HEK293T (cell line): ENCODE measurements at regions not wholly inside any gene's neighbourhood (a gene's known extent, or its start where the extent isn't known, plus 50 kb on each side); places are given as distances from the start of the nearest gene placed in this dataset.

Source experiments
- CTCF ChIA-PET: fragments of 350-600 bp; formaldehyde crosslinking; extraction: SDS; loops from one replicate; lab custom pipeline; 2021; ENCODE audit warnings: antibody characterized with exemption, inconsistent platforms; lab: Yijun Ruan, JAX
- POLR2A ChIA-PET: fragments of 350-600 bp; formaldehyde crosslinking; extraction: SDS; loops from one replicate; lab custom pipeline; 2020; ENCODE audit warnings: antibody characterized with exemption, inconsistent platforms; lab: Yijun Ruan, JAX
- DNase-seq: peaks from one replicate; pipeline ENCODE4 v3.0.0; 2012; ENCODE audit warnings: mixed read lengths; ENCODE audit errors: extremely low spot score
- ARNT ChIP-seq: fragments of 450-650 bp; IDR thresholded peaks from 2 replicates; pipeline ENCODE4 v1.6.1; 2017; ENCODE audit warnings: mild to moderate bottlenecking
- BHLHE40 ChIP-seq: fragments of 450-650 bp; IDR thresholded peaks from 2 replicates; pipeline ENCODE4 v1.6.1; 2016; ENCODE audit warnings: mild to moderate bottlenecking, moderate library complexity, borderline replicate concordance
- CTBP1 ChIP-seq: fragments of 450-650 bp; IDR thresholded peaks from 2 replicates; pipeline ENCODE4 v1.6.1; 2016; ENCODE audit warnings: borderline replicate concordance
- ELF4 ChIP-seq: fragments of 450-650 bp; IDR thresholded peaks from 2 replicates; pipeline ENCODE4 v1.6.1; 2017; ENCODE audit warnings: antibody characterized with exemption
- FOXA1 ChIP-seq: fragments of 450-650 bp; IDR thresholded peaks from 2 replicates; pipeline ENCODE4 v1.6.1; 2016; ENCODE audit warnings: mild to moderate bottlenecking
- FOXK2 ChIP-seq: fragments of 450-650 bp; IDR thresholded peaks from 2 replicates; pipeline ENCODE4 v1.6.1; 2016; ENCODE audit warnings: mild to moderate bottlenecking
- FOXM1 ChIP-seq: fragments of 450-650 bp; IDR thresholded peaks from 2 replicates; pipeline ENCODE4 v1.6.1; 2017; ENCODE audit warnings: mild to moderate bottlenecking, borderline replicate concordance
- HDGF ChIP-seq: fragments of 450-650 bp; IDR thresholded peaks from 2 replicates; pipeline ENCODE4 v1.6.1; 2017; ENCODE audit warnings: antibody characterized with exemption, borderline replicate concordance
- L3MBTL2 ChIP-seq: fragments of 450-650 bp; conservative IDR thresholded peaks from 2 replicates; pipeline ENCODE4 v1.6.1; 2016; ENCODE audit warnings: mild to moderate bottlenecking
- LEF1 ChIP-seq: fragments of 450-650 bp; IDR thresholded peaks from 2 replicates; pipeline ENCODE4 v1.6.1; 2017; ENCODE audit warnings: mild to moderate bottlenecking, borderline replicate concordance
- NFRKB ChIP-seq: fragments of 450-650 bp; IDR thresholded peaks from 2 replicates; pipeline ENCODE4 v1.6.1; 2016; ENCODE audit warnings: mild to moderate bottlenecking, moderate library complexity
- PKNOX1 ChIP-seq: fragments of 450-650 bp; IDR thresholded peaks from 2 replicates; pipeline ENCODE4 v1.6.1; 2016
- SP1 ChIP-seq: fragments of 450-650 bp; IDR thresholded peaks from 2 replicates; pipeline ENCODE4 v1.6.1; 2017
- SUZ12 ChIP-seq: fragments of 450-650 bp; IDR thresholded peaks from 2 replicates; pipeline ENCODE4 v1.6.1; 2016; ENCODE audit warnings: mild to moderate bottlenecking
- TARDBP ChIP-seq: fragments of 450-650 bp; IDR thresholded peaks from 2 replicates; pipeline ENCODE4 v1.6.1; 2016
- ZNF384 ChIP-seq: fragments of 450-650 bp; IDR thresholded peaks from 2 replicates; pipeline ENCODE4 v1.6.1; 2016

- POLR2A ChIA-PET = no interaction called here
These were observed 281.6 kb upstream of the OBI1 start for GRCh38 chr13:78940455-78941130.

GRCh38 chr13:78934336-78934735 lies 275.4 kb upstream of the OBI1 start:
- ChIA-PET POLR2A (no interaction called here), CTCF (interaction anchor here (0.9 to 1.7 kb wide), 2 partner anchors 19 to 44 kb away, joined by 3 to 5 read pairs; no protein-coding TSS in a partner anchor)
- DNase-seq = no peak
- TF ChIP-seq SUZ12 (no peak), PKNOX1 (no peak), FOXA1 (no peak), FOXK2 (no peak), HDGF (no peak), BHLHE40 (no peak), ARNT (no peak), CTBP1 (no peak), ZNF384 (no peak), ELF4 (no peak), TARDBP (no peak), FOXM1 (no peak), L3MBTL2 (no peak), SP1 (no peak), LEF1 (no peak)

More at GRCh38 chr13:78940455-78941130, 281.6 kb upstream of the OBI1 start:
- peak; percentile 41 for DNase-seq
- CTCF ChIA-PET = interaction anchor here (0.5 to 0.6 kb wide), 3 partner anchors 16 to 281 kb away, joined by 3 to 5 read pairs (median 3); no protein-coding TSS in a partner anchor
- TF ChIP-seq ARNT (no peak), L3MBTL2 (no peak), HDGF (no peak), ZNF384 (peak; percentile 89), PKNOX1 (peak; percentile 86), SP1 (no peak), CTBP1 (0 out of 2 replicates have a peak, but pooled peaks have one; percentile 33), FOXM1 (no peak), LEF1 (0 out of 2 replicates have a peak, but pooled peaks have one; percentile 46), NFRKB (no peak), FOXA1 (no peak)

GRCh38 chr13:78915015-78915414 lies 256.1 kb upstream of the OBI1 start:
- DNase-seq = no peak
- CTCF ChIA-PET = interaction anchor here (0.8 kb wide), 1 partner anchor 20 kb away, joined by 3 read pairs; no protein-coding TSS in a partner anchor
- POLR2A ChIA-PET = no interaction called here
- TF ChIP-seq LEF1 = no peak
- TF ChIP-seq TARDBP = no peak
- no peak for TF ChIP-seq ARNT
- no peak for TF ChIP-seq FOXK2
- TF ChIP-seq PKNOX1 = no peak
- no peak for TF ChIP-seq BHLHE40
- TF ChIP-seq ELF4 = no peak
- no peak for TF ChIP-seq FOXA1
- TF ChIP-seq HDGF = no peak
- no peak for TF ChIP-seq CTBP1

GRCh38 chr13:78913656-78914055 lies 254.7 kb upstream of the OBI1 start:
- ChIA-PET CTCF (no interaction called here), POLR2A (no interaction called here)
- no peak for DNase-seq
- no peak for TF ChIP-seq TARDBP

- DNase-seq = no peak
- no peak for TF ChIP-seq TARDBP
- no peak for TF ChIP-seq ZNF384
- no peak for TF ChIP-seq PKNOX1
- CTCF ChIA-PET = no interaction called here
- POLR2A ChIA-PET = no interaction called here
These were observed 251.2 kb upstream of the OBI1 start for GRCh38 chr13:78910147-78910546.

GRCh38 chr13:78909276-78909675 lies 250.3 kb upstream of the OBI1 start:
- DNase-seq = no peak
- no peak for TF ChIP-seq FOXA1
- POLR2A ChIA-PET = no interaction called here
- CTCF ChIA-PET = no interaction called here

GRCh38 chr13:78907006-78907405 lies 248.1 kb upstream of the OBI1 start:
- POLR2A ChIA-PET = no interaction called here
- CTCF ChIA-PET = no interaction called here
- no peak for TF ChIP-seq TARDBP
- no peak for TF ChIP-seq ZNF384
- no peak for TF ChIP-seq FOXK2
- no peak for TF ChIP-seq ARNT
- no peak for TF ChIP-seq NFRKB
- no peak for TF ChIP-seq HDGF
- no peak for TF ChIP-seq BHLHE40
- TF ChIP-seq L3MBTL2 = no peak
- no peak for TF ChIP-seq FOXM1
- no peak for TF ChIP-seq SP1
- TF ChIP-seq SUZ12 = no peak
- TF ChIP-seq ELF4 = no peak
- TF ChIP-seq CTBP1 = no peak
- no peak for TF ChIP-seq LEF1
- no peak for TF ChIP-seq PKNOX1
- TF ChIP-seq FOXA1 = no peak
- DNase-seq = no peak
